ENCODE measurements at regions not wholly inside any gene's neighbourhood (a gene's known extent, or its start where the extent isn't known, plus 50 kb on each side); places are given as distances from the start of the nearest gene placed in this dataset.

- TF ChIP-seq CTCF (IDR thresholded peaks at IDR 0.05): no peak
- TF ChIP-seq ZFX (IDR thresholded peaks at IDR 0.05; ENCODE audit: borderline replicate concordance): no peak
Measured at GRCh38 chr12:88377973-88378372, 202.3 kb downstream of the KITLG start.

Measured in 22Rv1 (cell line).